ENCODE measurements at regions not wholly inside any gene's neighbourhood (a gene's known extent, or its start where the extent isn't known, plus 50 kb on each side); places are given as distances from the start of the nearest gene placed in this dataset.

DNA sequence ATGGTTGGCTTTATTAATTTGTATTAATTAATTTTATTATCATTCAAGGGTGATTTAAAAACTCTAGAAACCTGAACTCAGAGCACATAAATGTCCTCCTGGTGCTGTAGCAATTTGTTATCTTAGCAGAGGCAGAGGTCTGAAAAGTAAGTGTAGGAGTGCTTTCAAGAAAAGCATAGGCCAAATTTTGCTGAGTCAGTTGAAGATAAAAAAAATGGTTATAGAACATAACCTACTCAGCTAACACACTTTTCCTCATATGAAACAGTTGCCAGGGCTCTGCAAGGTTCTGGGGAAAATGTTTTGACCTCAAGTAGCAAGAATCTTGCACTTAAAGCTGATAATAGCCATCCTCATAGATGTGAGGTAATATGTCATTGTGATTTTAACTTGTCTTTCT, 53.5 kb upstream of the CHODL start:
- no peaks in the 10 kb centered on the region for H3K79me2 ChIP-seq (ENCODE audit: insufficient read depth, low read length)
- peaks cover 0 to 4% of the 10 kb centered on the region in 2 donors for H3K9me3 ChIP-seq (replicated peaks in 1 of 2; ENCODE audit: control insufficient read depth in 1 of 2, insufficient read depth in 1 of 2, low read length in 2 of 2)
- Mint-ChIP-seq H3K27me3 (ENCODE audit: low read depth in 3 of 3) (no peaks in the 10 kb centered on the region), H3K9me3 (peaks cover 2 to 10% (median 7%) of the 10 kb centered on the region in 7 donors), H3K4me1 (no peaks in the 10 kb centered on the region), H3K4me3 (no peak overlapping the region), H3K36me3 (no peaks in the 10 kb centered on the region), H3K27ac (no peak overlapping the region)
- H3K4me3 ChIP-seq (replicated peaks in 1 of 3; ENCODE audit: low read depth in 2 of 3, low read length in 3 of 3): no peak overlapping the region
- no peaks in the 10 kb centered on the region for H3K4me1 ChIP-seq (ENCODE audit: control insufficient read depth in 1 of 2, insufficient read depth in 2 of 2, low read length in 2 of 2)
- H3K4me2 ChIP-seq (replicated peaks; ENCODE audit: extremely low read depth, low read length, poor library complexity, severe bottlenecking): no peak overlapping the region
- H2AFZ ChIP-seq (ENCODE audit: insufficient read depth, low read depth, low read length, poor library complexity, severe bottlenecking): no peak overlapping the region
- no peaks in the 10 kb centered on the region for H4K20me1 ChIP-seq (ENCODE audit: insufficient read depth, low read length)
- H3K9ac ChIP-seq (ENCODE audit: insufficient read depth, low read length, poor library complexity, severe bottlenecking): no peak overlapping the region
- TF ChIP-seq CTCF (IDR thresholded peaks at IDR 0.05): no peak
- intact Hi-C loops (cut with micrococcal nuclease): no loop called here
- H3K27ac ChIP-seq (ENCODE audit: low read depth in 1 of 2, low read length in 2 of 2): no peak overlapping the region
- H3K36me3 ChIP-seq (replicated peaks in 1 of 2; ENCODE audit: control insufficient read depth in 1 of 2, insufficient read depth in 2 of 2, low read length in 2 of 2): no peaks in the 10 kb centered on the region
- DNase-seq: no peak
- no peaks in the 10 kb centered on the region for H3K27me3 ChIP-seq (ENCODE audit: control insufficient read depth in 2 of 2, insufficient read depth in 2 of 2, low read length in 2 of 2)

DNA sequence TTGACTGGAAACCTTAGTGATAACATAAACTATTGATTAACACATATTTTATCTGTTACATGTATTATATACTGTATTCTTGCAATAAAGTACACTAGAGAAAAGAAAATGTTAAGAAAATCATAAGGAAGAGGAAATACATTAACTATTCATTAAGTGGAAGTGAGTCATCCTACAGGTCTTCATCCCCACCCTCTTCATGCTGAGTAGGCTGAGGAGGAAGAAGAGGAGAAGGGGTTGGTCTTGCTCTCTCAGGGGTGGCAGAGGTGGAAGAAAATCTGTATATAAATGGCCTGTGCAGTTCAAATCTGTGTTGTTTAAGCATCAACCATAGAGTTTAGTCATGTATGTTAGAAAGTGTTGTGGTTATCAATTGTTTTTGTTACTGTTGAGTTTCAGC, 66.1 kb upstream of the CHODL start:
- TF ChIP-seq CTCF (IDR thresholded peaks at IDR 0.05): no peak
- no peak overlapping the region for H3K27ac Mint-ChIP-seq
- no peak for DNase-seq
- no peaks in the 10 kb centered on the region for H3K27me3 ChIP-seq (ENCODE audit: control insufficient read depth in 2 of 2, insufficient read depth in 2 of 2, low read length in 2 of 2)
- H3K27me3 Mint-ChIP-seq (ENCODE audit: low read depth in 3 of 3): no peaks in the 10 kb centered on the region
- H3K36me3 ChIP-seq (replicated peaks in 1 of 2; ENCODE audit: control insufficient read depth in 1 of 2, insufficient read depth in 2 of 2, low read length in 2 of 2): no peaks in the 10 kb centered on the region
- intact Hi-C loops (cut with micrococcal nuclease): no loop called here
- H3K9me3 Mint-ChIP-seq: peaks cover 3 to 8% (median 5%) of the 10 kb centered on the region in 7 donors
- no peaks in the 10 kb centered on the region for H3K79me2 ChIP-seq (ENCODE audit: insufficient read depth, low read length)
- H3K9me3 ChIP-seq (replicated peaks in 1 of 2; ENCODE audit: control insufficient read depth in 1 of 2, insufficient read depth in 1 of 2, low read length in 2 of 2): no peaks in the 10 kb centered on the region
- H4K20me1 ChIP-seq (ENCODE audit: insufficient read depth, low read length): no peaks in the 10 kb centered on the region
- H3K4me1 Mint-ChIP-seq: no peaks in the 10 kb centered on the region
- H3K4me2 ChIP-seq (replicated peaks; ENCODE audit: extremely low read depth, low read length, poor library complexity, severe bottlenecking): no peak overlapping the region
- H3K4me3 ChIP-seq (replicated peaks in 1 of 3; ENCODE audit: low read depth in 2 of 3, low read length in 3 of 3): no peak overlapping the region
- H3K9ac ChIP-seq (ENCODE audit: insufficient read depth, low read length, poor library complexity, severe bottlenecking): no peak overlapping the region
- H3K27ac ChIP-seq (ENCODE audit: low read depth in 1 of 2, low read length in 2 of 2): no peak overlapping the region
- no peak overlapping the region for H2AFZ ChIP-seq (ENCODE audit: insufficient read depth, low read depth, low read length, poor library complexity, severe bottlenecking)
- no peaks in the 10 kb centered on the region for H3K4me1 ChIP-seq (ENCODE audit: control insufficient read depth in 1 of 2, insufficient read depth in 2 of 2, low read length in 2 of 2)
- no peaks in the 10 kb centered on the region for H3K36me3 Mint-ChIP-seq
- no peak overlapping the region for H3K4me3 Mint-ChIP-seq

Measured in CD14-positive monocyte (primary cell).